Glomerular visceral epithelial cell (primary cell): ENCODE measurements at regions not wholly inside any gene's neighbourhood (a gene's known extent, or its start where the extent isn't known, plus 50 kb on each side); places are given as distances from the start of the nearest gene placed in this dataset.
"Not testable (repeated sequence)": the region's sequence is repeated elsewhere in the genome, so short reads cannot be mapped to it uniquely, and the experiment has no call there.

Source experiments
- DNase-seq: peaks from one replicate; pipeline ENCODE4 v3.0.0-alpha.2; 2016; ENCODE audit errors: extremely low spot score

- not testable (repeated sequence) for DNase-seq
These were observed 1497.2 kb upstream of the TPTE start for GRCh38 chr21:9024006-9024767.

- DNase-seq, result not testable (repeated sequence)
These were observed 1494.5 kb upstream of the TPTE start for GRCh38 chr21:9026729-9027416.

GRCh38 chr21:9027417-9027800 is 1494.0 kb upstream of the TPTE start:
- not testable (repeated sequence) for DNase-seq

- DNase-seq, result not testable (repeated sequence)
These were observed 1492.6 kb upstream of the TPTE start for GRCh38 chr21:9028624-9029431.

GRCh38 chr21:9030141-9030665 is 1491.2 kb upstream of the TPTE start:
- not testable (repeated sequence) for DNase-seq

- DNase-seq, result not testable (repeated sequence)
These were observed 1489.7 kb upstream of the TPTE start for GRCh38 chr21:9031482-9032374.

- DNase-seq, result not testable (repeated sequence)
These were observed 1488.8 kb upstream of the TPTE start for GRCh38 chr21:9032547-9032946.

GRCh38 chr21:9033295-9033694 is 1488.1 kb upstream of the TPTE start:
- not testable (repeated sequence) for DNase-seq

GRCh38 chr21:9034491-9035200 is 1486.7 kb upstream of the TPTE start:
- DNase-seq, result not testable (repeated sequence)

GRCh38 chr21:9035225-9035624 is 1486.2 kb upstream of the TPTE start:
- DNase-seq, result not testable (repeated sequence)

GRCh38 chr21:9035970-9036369 is 1485.4 kb upstream of the TPTE start:
- DNase-seq, result not testable (repeated sequence)

- DNase-seq, result not testable (repeated sequence)
These were observed 1484.3 kb upstream of the TPTE start for GRCh38 chr21:9036966-9037587.

- DNase-seq, result not testable (repeated sequence)
These were observed 1483.5 kb upstream of the TPTE start for GRCh38 chr21:9037588-9038544.

- DNase-seq, result not testable (repeated sequence)
These were observed 1481.6 kb upstream of the TPTE start for GRCh38 chr21:9039520-9040365.

- not testable (repeated sequence) for DNase-seq
These were observed 1481.0 kb upstream of the TPTE start for GRCh38 chr21:9040406-9040805.

- DNase-seq, result not testable (repeated sequence)
These were observed 1480.0 kb upstream of the TPTE start for GRCh38 chr21:9041175-9041948.

GRCh38 chr21:9043089-9043488 is 1478.3 kb upstream of the TPTE start:
- DNase-seq, result not testable (repeated sequence)
